PC-9 (cell line): ENCODE measurements at regions not wholly inside any gene's neighbourhood (a gene's known extent, or its start where the extent isn't known, plus 50 kb on each side); places are given as distances from the start of the nearest gene placed in this dataset.

Experiments used
- EZH2 ChIP-seq: fragments of 200-600 bp; sonication (generic); IDR thresholded peaks from 2 replicates; pipeline ENCODE4 v1.8.0; 2017; ENCODE audit warnings: antibody characterized with exemption, low read depth
- TF ChIP-seq, protein P1 (sequence below): fragments of 200-600 bp; sonication (generic); conservative IDR thresholded peaks from 2 replicates; pipeline ENCODE4 v1.6.1; 2017; ENCODE audit warnings: mixed run types, antibody characterized with exemption, mild to moderate bottlenecking, moderate library complexity

DNA sequence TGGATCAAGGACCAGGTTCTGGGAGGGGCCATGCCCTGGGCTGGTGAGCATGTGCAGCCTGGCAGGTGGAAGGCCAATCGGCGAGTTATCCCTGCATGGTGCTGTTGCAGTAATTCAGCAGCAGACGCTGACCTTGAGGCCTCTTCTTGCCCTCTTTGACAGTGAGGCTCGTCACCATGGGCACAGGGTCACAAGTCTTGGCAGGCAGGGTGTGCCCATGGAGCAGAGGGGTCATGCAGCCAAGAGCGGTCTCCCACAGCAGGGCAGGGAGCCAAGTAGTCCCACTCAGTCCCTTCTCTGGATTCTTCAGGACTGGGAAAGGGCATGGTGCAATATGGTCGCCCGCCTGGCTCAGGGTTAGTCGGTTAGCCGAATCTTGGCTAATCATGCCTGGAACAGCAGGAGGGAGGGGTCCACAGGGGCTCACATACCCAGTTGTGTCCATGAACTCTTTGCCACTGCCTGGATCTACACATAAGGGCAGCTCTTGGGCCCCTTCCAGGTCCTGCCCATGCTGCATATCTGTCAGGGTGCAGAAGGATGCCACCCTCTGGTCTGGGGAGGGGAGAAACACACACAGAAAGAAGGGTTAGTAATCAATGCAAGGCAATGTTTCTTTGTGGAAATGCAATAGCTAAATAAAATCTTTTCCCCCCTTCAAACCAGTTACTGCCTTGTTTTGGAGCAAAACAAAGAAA is 226.8 kb downstream of the SIPA1L2 start:
- TF ChIP-seq, protein P1, sequence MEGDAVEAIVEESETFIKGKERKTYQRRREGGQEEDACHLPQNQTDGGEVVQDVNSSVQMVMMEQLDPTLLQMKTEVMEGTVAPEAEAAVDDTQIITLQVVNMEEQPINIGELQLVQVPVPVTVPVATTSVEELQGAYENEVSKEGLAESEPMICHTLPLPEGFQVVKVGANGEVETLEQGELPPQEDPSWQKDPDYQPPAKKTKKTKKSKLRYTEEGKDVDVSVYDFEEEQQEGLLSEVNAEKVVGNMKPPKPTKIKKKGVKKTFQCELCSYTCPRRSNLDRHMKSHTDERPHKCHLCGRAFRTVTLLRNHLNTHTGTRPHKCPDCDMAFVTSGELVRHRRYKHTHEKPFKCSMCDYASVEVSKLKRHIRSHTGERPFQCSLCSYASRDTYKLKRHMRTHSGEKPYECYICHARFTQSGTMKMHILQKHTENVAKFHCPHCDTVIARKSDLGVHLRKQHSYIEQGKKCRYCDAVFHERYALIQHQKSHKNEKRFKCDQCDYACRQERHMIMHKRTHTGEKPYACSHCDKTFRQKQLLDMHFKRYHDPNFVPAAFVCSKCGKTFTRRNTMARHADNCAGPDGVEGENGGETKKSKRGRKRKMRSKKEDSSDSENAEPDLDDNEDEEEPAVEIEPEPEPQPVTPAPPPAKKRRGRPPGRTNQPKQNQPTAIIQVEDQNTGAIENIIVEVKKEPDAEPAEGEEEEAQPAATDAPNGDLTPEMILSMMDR = no peak
- no peak for TF ChIP-seq EZH2
